Esophagus muscularis mucosa (tissue), 4 donors: ENCODE measurements at regions not wholly inside any gene's neighbourhood (a gene's known extent, or its start where the extent isn't known, plus 50 kb on each side); places are given as distances from the start of the nearest gene placed in this dataset.

Source experiments
- DNase-seq: peaks from one replicate; pipeline ENCODE4 v3.0.0-alpha.2; 2017; ENCODE audit errors: extremely low spot score
- H3K27ac ChIP-seq, 4 donors: fragments of 200-600 bp; sonication (generic); replicated peaks in 1 of 4; 1 replicate in 3 of 4; 2 replicates in 1 of 4; pipeline ENCODE4 v1.5.1; 2016 to 2019; ENCODE audit warnings: mild to moderate bottlenecking in 1 of 4
- H3K27me3 ChIP-seq, 4 donors: fragments of 200-600 bp; sonication (generic); one replicate each; pipeline versions ENCODE4 v1.5.1 to v1.6.0; 2016 to 2019
- H3K36me3 ChIP-seq, 4 donors: fragments of 200-600 bp; sonication (generic); one replicate each; pipeline ENCODE4 v1.5.1; 2016 to 2019
- H3K4me1 ChIP-seq, 4 donors: fragments of 200-600 bp; sonication (generic); one replicate each; pipeline ENCODE4 v1.5.1; 2016 to 2019
- H3K4me3 ChIP-seq, 4 donors: fragments of 200-600 bp; sonication (generic); 1 replicate in 2 of 4; 2 replicates in 2 of 4; pipeline ENCODE4 v1.5.1; 2016 to 2019; ENCODE audit warnings: mild to moderate bottlenecking in 4 of 4, moderate library complexity in 1 of 4
- H3K9me3 ChIP-seq, 4 donors: fragments of 200-600 bp; sonication (generic); 1 replicate in 3 of 4; 2 replicates in 1 of 4; pipeline ENCODE4 v1.5.1; 2016 to 2019
- EP300 ChIP-seq: sonication (generic); formaldehyde crosslinking; IDR thresholded peaks from one replicate; pipeline ENCODE4 v1.6.1; 2017; ENCODE audit warnings: antibody characterized with exemption
- POLR2A ChIP-seq: fragments of 450-650 bp; IDR thresholded peaks from one replicate; pipeline ENCODE4 v1.6.1; 2017; ENCODE audit warnings: antibody characterized with exemption, moderate library complexity, mild to moderate bottlenecking, low read depth
- POLR2AphosphoS5 ChIP-seq, 2 donors: sonication (generic); formaldehyde crosslinking; IDR thresholded peaks; one replicate each; pipeline ENCODE4 v1.6.1; 2017; ENCODE audit warnings: antibody characterized with exemption in 2 of 2
- WGBS: methylation state at CpG from one replicate; pipeline ENCODE4 v1.1.5; 2018; 5-methylcytosine and 5-hydroxymethylcytosine counted together
- intact Hi-C: fragments of 100-400 bp; cut with DNase I; formaldehyde crosslinking; loops from one replicate; pipeline ENCODE4 v1.15.1; 2023
- TF ChIP-seq, protein P1 (sequence below), 3 experiments: fragments of 200-600 bp in 2 of 3; fragments of 450-650 bp in 1 of 3; sonication (generic) in 2 of 3; IDR thresholded peaks; one replicate each; pipeline ENCODE4 v1.5.1; 2017 to 2019; ENCODE audit warnings: antibody characterized with exemption in 3 of 3, mild to moderate bottlenecking in 2 of 3, moderate library complexity in 1 of 3

DNA sequence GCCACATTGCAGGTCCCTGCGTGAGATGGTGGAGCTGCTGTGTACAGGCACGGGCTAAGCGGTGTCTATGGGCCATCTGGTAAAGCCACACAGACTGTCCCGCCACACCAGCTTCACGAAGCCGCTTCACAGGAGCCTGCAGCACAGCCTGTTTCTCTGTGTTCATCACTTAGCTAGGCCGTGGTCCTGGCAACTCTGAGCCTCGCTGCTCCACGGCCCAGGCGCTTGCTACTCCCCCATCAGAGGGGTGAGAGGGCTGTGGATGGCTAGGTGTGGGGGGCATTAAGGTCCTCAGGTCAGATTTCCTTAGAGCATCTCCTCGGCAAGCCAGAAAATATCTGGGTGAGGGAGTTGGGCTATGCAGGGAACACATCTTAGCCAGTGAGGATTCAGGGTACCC lies 225.7 kb downstream of the GLI2 start:
- intact Hi-C loops: no loop called here
- Histone ChIP-seq H3K4me3 (no peak overlapping the region), H3K9me3 (no peaks in the 10 kb centered on the region), H3K36me3 (peaks cover 0 to 28% (median 6%) of the 10 kb centered on the region in 4 donors), H3K27me3 (no peaks in the 10 kb centered on the region), H3K4me1 (peaks cover 11 to 23% (median 18%) of the 10 kb centered on the region in 4 donors), H3K27ac (no peak overlapping the region)
- WGBS: 81% methylated on average over 9 of the region's 11 CpGs
- TF ChIP-seq POLR2A: no peak
- no peak for TF ChIP-seq EP300
- no peak for TF ChIP-seq POLR2AphosphoS5 (IDR thresholded peaks at IDR 0.05)
- TF ChIP-seq, protein P1, sequence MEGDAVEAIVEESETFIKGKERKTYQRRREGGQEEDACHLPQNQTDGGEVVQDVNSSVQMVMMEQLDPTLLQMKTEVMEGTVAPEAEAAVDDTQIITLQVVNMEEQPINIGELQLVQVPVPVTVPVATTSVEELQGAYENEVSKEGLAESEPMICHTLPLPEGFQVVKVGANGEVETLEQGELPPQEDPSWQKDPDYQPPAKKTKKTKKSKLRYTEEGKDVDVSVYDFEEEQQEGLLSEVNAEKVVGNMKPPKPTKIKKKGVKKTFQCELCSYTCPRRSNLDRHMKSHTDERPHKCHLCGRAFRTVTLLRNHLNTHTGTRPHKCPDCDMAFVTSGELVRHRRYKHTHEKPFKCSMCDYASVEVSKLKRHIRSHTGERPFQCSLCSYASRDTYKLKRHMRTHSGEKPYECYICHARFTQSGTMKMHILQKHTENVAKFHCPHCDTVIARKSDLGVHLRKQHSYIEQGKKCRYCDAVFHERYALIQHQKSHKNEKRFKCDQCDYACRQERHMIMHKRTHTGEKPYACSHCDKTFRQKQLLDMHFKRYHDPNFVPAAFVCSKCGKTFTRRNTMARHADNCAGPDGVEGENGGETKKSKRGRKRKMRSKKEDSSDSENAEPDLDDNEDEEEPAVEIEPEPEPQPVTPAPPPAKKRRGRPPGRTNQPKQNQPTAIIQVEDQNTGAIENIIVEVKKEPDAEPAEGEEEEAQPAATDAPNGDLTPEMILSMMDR (IDR thresholded peaks at IDR 0.05): no peak
- no peak for DNase-seq

DNA sequence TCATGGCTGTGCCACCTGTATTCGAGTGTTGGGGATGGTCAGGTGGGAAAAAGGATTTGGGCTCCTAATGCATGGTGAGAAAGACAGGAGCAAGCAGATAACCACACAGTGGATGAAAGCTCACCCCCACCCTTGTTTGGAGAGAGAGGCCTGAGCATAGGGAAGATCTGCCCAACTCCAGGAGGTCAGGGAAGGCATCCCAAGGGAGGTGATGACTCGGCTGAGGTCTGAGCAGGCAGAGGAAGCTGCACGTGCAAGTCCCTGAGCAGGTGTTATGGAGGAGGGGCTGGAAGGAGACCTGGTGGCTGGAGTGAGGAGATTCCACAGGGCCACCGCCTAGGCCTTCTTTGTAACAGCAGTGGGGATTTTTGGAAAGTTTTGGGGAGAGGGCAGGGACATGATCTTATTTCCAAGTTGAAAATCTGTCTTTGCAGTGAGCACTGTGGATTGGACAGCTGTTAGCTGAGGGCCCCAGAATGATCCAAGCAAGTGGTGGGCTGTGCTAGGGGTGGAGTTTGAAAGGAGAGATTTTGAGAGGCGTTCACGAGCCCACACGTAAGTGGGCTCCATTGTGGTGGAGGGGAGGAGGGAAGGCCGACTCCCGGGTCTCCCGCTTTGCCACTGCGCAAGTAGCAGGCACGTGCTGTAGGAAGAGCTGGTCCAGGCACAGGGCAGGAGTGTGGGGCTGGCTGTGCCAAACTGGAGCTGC lies 228.5 kb downstream of the GLI2 start:
- H3K27me3 ChIP-seq: no peaks in the 10 kb centered on the region
- peaks cover 0 to 32% (median 12%) of the 10 kb centered on the region in 4 donors for H3K36me3 ChIP-seq
- peaks cover 4 to 9% (median 8%) of the 10 kb centered on the region in 4 donors for H3K4me1 ChIP-seq
- TF ChIP-seq POLR2A: no peak
- TF ChIP-seq, protein P1 (IDR thresholded peaks at IDR 0.05): no peak
- TF ChIP-seq EP300: no peak
- TF ChIP-seq POLR2AphosphoS5 (IDR thresholded peaks at IDR 0.05): no peak
- H3K27ac ChIP-seq: no peak overlapping the region
- no peak for DNase-seq
- intact Hi-C loops: no loop called here
- WGBS: 82% methylated on average over 12 of the region's 12 CpGs
- no peak overlapping the region for H3K4me3 ChIP-seq
- H3K9me3 ChIP-seq: no peaks in the 10 kb centered on the region

DNA sequence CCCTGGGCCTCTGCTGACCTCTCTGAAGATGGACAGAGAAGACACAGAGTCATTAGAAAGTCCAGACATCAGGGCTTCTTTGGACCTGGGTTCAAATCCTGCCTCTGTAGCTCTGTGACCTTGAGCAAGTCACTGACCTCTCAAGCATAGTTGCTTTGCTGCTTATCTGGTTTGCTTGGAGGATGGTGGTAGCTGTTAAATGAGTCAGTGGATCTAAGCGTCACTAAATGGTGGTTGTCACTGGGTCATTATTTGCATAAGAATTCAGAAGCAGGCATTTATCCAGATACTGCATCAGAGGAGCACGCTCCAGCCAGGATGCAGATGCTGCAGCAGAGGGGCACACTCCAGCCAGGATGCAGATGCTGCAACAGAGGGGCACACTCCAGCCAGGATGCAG lies 229.2 kb downstream of the GLI2 start:
- DNase-seq: no peak
- no peaks in the 10 kb centered on the region for H3K27me3 ChIP-seq
- TF ChIP-seq EP300 (no peak), POLR2AphosphoS5 (IDR thresholded peaks at IDR 0.05) (no peak), POLR2A (no peak)
- TF ChIP-seq, protein P1 (IDR thresholded peaks at IDR 0.05): no peak
- H3K27ac ChIP-seq: no peak overlapping the region
- 86% methylated on average over 2 of the region's 2 CpGs for WGBS
- intact Hi-C loops: no loop called here
- H3K36me3 ChIP-seq: peaks cover 0 to 39% (median 18%) of the 10 kb centered on the region in 4 donors
- no peak overlapping the region for H3K4me3 ChIP-seq
- peaks cover 0 to 2% (median 2%) of the 10 kb centered on the region in 4 donors for H3K4me1 ChIP-seq
- H3K9me3 ChIP-seq: no peaks in the 10 kb centered on the region

DNA sequence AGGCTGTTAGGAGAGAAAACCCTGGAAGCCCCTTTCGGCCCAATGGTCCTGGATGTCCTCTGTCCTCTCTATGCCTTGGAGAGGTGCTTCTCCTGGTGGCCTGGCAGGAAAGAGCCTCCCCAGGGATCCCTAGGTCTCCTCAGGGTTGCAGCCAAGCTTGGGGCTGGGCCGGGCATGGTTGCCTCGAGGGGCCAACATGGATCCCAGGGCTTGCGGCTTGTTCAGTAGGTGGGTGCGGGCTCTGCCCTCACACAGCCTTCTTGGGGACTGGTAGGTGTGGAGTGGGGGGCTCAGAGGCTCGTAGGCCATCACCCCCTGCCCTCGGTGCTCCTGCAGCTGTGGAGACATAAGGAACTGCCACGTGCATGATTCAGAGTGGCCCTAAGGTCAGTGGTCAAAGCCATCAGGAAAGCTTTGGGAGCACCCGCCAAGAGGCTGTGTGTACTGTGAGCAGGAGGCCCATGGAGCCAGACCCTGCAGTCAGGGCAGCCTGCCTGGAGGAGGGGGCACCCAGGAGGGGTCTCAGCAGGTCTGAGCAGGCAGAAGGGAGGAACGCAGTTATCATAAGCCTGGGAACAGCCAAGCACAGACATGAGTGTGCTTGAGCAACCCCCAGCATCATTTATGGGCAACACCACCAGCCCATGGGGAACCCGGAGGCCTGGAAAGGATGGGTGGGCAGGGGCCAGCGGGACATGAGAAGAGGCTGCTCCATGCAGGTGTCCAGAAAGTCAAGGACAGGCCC lies 231.0 kb downstream of the GLI2 start:
- WGBS: 88% methylated on average over 8 of the region's 12 CpGs

More for the DNA sequence above, 231.0 kb downstream of the GLI2 start:
- H3K36me3 ChIP-seq: peaks cover 0 to 50% (median 27%) of the 10 kb centered on the region in 4 donors
- TF ChIP-seq, protein P1 (IDR thresholded peaks at IDR 0.05): no peak
- TF ChIP-seq EP300 (no peak), POLR2AphosphoS5 (IDR thresholded peaks at IDR 0.05) (no peak), POLR2A (no peak)
- no peaks in the 10 kb centered on the region for H3K9me3 ChIP-seq
- no peak overlapping the region for H3K27ac ChIP-seq
- intact Hi-C loops: no loop called here
- no peak for DNase-seq
- no peaks in the 10 kb centered on the region for H3K4me1 ChIP-seq
- H3K4me3 ChIP-seq: no peak overlapping the region
- H3K27me3 ChIP-seq: no peaks in the 10 kb centered on the region
